IMR-90 (cell line): ENCODE measurements at regions not wholly inside any gene's neighbourhood (a gene's known extent, or its start where the extent isn't known, plus 50 kb on each side); places are given as distances from the start of the nearest gene placed in this dataset.

ENCODE experiments used
- ATAC-seq: fragments of 200-7000 bp; cut with Tn5 transposase; 2 replicates; pipeline ENCODE4 v1.9.1; 2020; ENCODE audit warnings: low read depth, mild to moderate bottlenecking, moderate library complexity
- BruUV-seq: library from RNA; stranded (reverse); fragments of 400-500 nt; replicated peaks from 2 replicates; lab custom pipeline; 2021; lab: Mats Ljungman, UMichigan
- CTCF ChIA-PET: fragments of 300-600 bp; formaldehyde crosslinking; extraction: SDS; loops from one replicate; lab custom pipeline; 2021; ENCODE audit warnings: antibody characterized with exemption; lab: Yijun Ruan, JAX
- POLR2A ChIA-PET: fragments of 300-600 bp; sonication (Branson Sonifier 250); formaldehyde crosslinking; loops from one replicate; lab custom pipeline; 2022; ENCODE audit warnings: antibody characterized with exemption; ENCODE audit not compliant: unreplicated experiment; lab: Charles Lee
- DNase-seq: peaks from one replicate; pipeline ENCODE4 v3.0.0; 2013
- H2AFZ ChIP-seq: replicated peaks from 2 replicates; pipeline ENCODE3; 2013; ENCODE audit warnings: low read length, mild to moderate bottlenecking; ENCODE audit not compliant: poor library complexity
- H2AK5ac ChIP-seq: 2 replicates; pipeline ENCODE4 v1.6.1; 2013; ENCODE audit warnings: low read depth, low read length, inconsistent platforms
- H2AK9ac ChIP-seq: replicated peaks from 2 replicates; pipeline ENCODE3; 2013; ENCODE audit warnings: mild to moderate bottlenecking, low read depth, low read length, moderate library complexity; ENCODE audit not compliant: poor library complexity
- H2BK120ac ChIP-seq: 2 replicates; pipeline ENCODE4 v1.6.1; 2013; ENCODE audit warnings: low read depth, low read length, inconsistent platforms
- H2BK15ac ChIP-seq: 3 replicates; pipeline ENCODE4 v1.6.1; 2013; ENCODE audit warnings: low read depth, low read length, inconsistent platforms
- H2BK20ac ChIP-seq: 2 replicates; pipeline ENCODE4 v1.6.1; 2013; ENCODE audit warnings: low read depth, mild to moderate bottlenecking, inconsistent platforms, low read length, moderate library complexity
- H2BK5ac ChIP-seq: 2 replicates; pipeline ENCODE4 v1.6.1; 2013; ENCODE audit warnings: mild to moderate bottlenecking, low read depth, low read length, inconsistent platforms; ENCODE audit not compliant: poor library complexity, severe bottlenecking
- H3K14ac ChIP-seq: replicated peaks from 2 replicates; pipeline ENCODE4 v1.6.1; 2013; ENCODE audit warnings: low read depth, low read length, inconsistent platforms
- H3K18ac ChIP-seq: 2 replicates; pipeline ENCODE4 v1.6.1; 2013; ENCODE audit warnings: low read depth, low read length, control low read depth
- H3K23ac ChIP-seq: 2 replicates; pipeline ENCODE4 v1.6.1; 2013; ENCODE audit warnings: low read depth, low read length, inconsistent platforms
- H3K27ac ChIP-seq: 2 replicates; pipeline ENCODE4 v1.5.1; 2013; ENCODE audit warnings: mild to moderate bottlenecking, control low read depth, low read length; ENCODE audit not compliant: insufficient read depth
- H3K27me3 ChIP-seq: 2 replicates; pipeline ENCODE4 v1.6.1; 2013; ENCODE audit warnings: low read length; ENCODE audit not compliant: control insufficient read depth, insufficient read depth
- H3K36me3 ChIP-seq: 2 replicates; pipeline ENCODE4 v1.6.1; 2013; ENCODE audit warnings: low read length, mixed read lengths; ENCODE audit not compliant: control insufficient read depth, insufficient read depth
- H3K4ac ChIP-seq: 2 replicates; pipeline ENCODE4 v1.6.1; 2013; ENCODE audit warnings: low read depth, low read length, inconsistent platforms
- H3K4me1 ChIP-seq: 2 replicates; pipeline ENCODE4 v1.6.1; 2013; ENCODE audit warnings: low read length, mixed read lengths; ENCODE audit not compliant: control insufficient read depth, insufficient read depth
- H3K4me2 ChIP-seq: 2 replicates; pipeline ENCODE4 v1.6.1; 2013; ENCODE audit warnings: low read depth, mild to moderate bottlenecking, control low read depth, low read length, moderate library complexity
- H3K4me3 ChIP-seq: 2 replicates; pipeline ENCODE4 v1.5.1; 2013; ENCODE audit warnings: low read depth, mild to moderate bottlenecking, control low read depth, low read length, moderate library complexity; ENCODE audit not compliant: insufficient read depth
- H3K56ac ChIP-seq: 2 replicates; pipeline ENCODE4 v1.6.1; 2013; ENCODE audit warnings: low read length, inconsistent platforms; ENCODE audit not compliant: insufficient read depth; ENCODE audit errors: extremely low read depth
- H3K79me1 ChIP-seq, 2 experiments: 2 replicates each; pipeline ENCODE4 v1.6.1; 2013; ENCODE audit warnings: low read length in 2 of 2, inconsistent platforms in 1 of 2, low read depth in 1 of 2
- H3K9ac ChIP-seq: 2 replicates; pipeline ENCODE4 v1.6.1; 2013; ENCODE audit warnings: low read depth, low read length, control low read depth
- H3K9me1 ChIP-seq: 2 replicates; pipeline ENCODE4 v1.6.1; 2013; ENCODE audit warnings: low read length, inconsistent platforms; ENCODE audit not compliant: insufficient read depth
- H3K9me3 ChIP-seq: 2 replicates; pipeline ENCODE4 v1.6.1; 2013; ENCODE audit warnings: low read length; ENCODE audit not compliant: control insufficient read depth, insufficient read depth
- H4K20me1 ChIP-seq: 2 replicates; pipeline ENCODE4 v1.6.1; 2013; ENCODE audit warnings: low read length, inconsistent platforms; ENCODE audit not compliant: insufficient read depth
- H4K5ac ChIP-seq: 2 replicates; pipeline ENCODE4 v1.6.1; 2013; ENCODE audit warnings: mild to moderate bottlenecking, low read depth, low read length, control low read depth
- H4K8ac ChIP-seq, 2 experiments: 2 replicates each; pipeline ENCODE4 v1.6.1; 2013; ENCODE audit warnings: low read depth in 2 of 2, low read length in 2 of 2, control low read depth in 1 of 2, inconsistent platforms in 1 of 2
- H4K91ac ChIP-seq: 2 replicates; pipeline ENCODE4 v1.6.1; 2013; ENCODE audit warnings: low read depth, low read length, inconsistent platforms; ENCODE audit not compliant: insufficient read depth
- BHLHE40 ChIP-seq: fragments of 150-350 bp; IDR thresholded peaks from 2 replicates; pipeline ENCODE4 v1.6.1; 2016; ENCODE audit warnings: mild to moderate bottlenecking, low read depth, low read length
- CEBPB ChIP-seq: IDR thresholded peaks from 2 replicates; pipeline ENCODE4 v1.6.1; 2012; ENCODE audit warnings: low read depth, low read length, improper control_type of control experiment
- CHD1 ChIP-seq: IDR thresholded peaks from 2 replicates; pipeline ENCODE4 v1.6.1; 2012; ENCODE audit warnings: low read depth, low read length, improper control_type of control experiment
- FOS ChIP-seq: fragments of 150-350 bp; IDR thresholded peaks from 2 replicates; pipeline ENCODE4 v1.6.1; 2016; ENCODE audit warnings: low read depth, low read length
- MAFK ChIP-seq: IDR thresholded peaks from 2 replicates; pipeline ENCODE4 v1.6.1; 2012; ENCODE audit warnings: low read depth, low read length, improper control_type of control experiment
- MAZ ChIP-seq: IDR thresholded peaks from 2 replicates; pipeline ENCODE4 v1.6.1; 2012; ENCODE audit warnings: low read depth, mild to moderate bottlenecking, low read length, improper control_type of control experiment, moderate library complexity, borderline replicate concordance
- MXI1 ChIP-seq: IDR thresholded peaks from 2 replicates; pipeline ENCODE4 v1.6.1; 2012; ENCODE audit warnings: low read depth, mild to moderate bottlenecking, low read length, moderate library complexity, borderline replicate concordance
- NFE2L2 ChIP-seq: fragments of 150-350 bp; IDR thresholded peaks from 2 replicates; pipeline ENCODE4 v1.6.1; 2016; ENCODE audit warnings: low read depth, mild to moderate bottlenecking, low read length
- POLR2A ChIP-seq: IDR thresholded peaks from 2 replicates; pipeline ENCODE4 v1.6.1; 2012; ENCODE audit warnings: mild to moderate bottlenecking, low read depth, low read length
- RAD21 ChIP-seq: IDR thresholded peaks from 2 replicates; pipeline ENCODE4 v1.6.1; 2012; ENCODE audit warnings: low read length, improper control_type of control experiment
- RCOR1 ChIP-seq: IDR thresholded peaks from 2 replicates; pipeline ENCODE4 v1.6.1; 2012; ENCODE audit warnings: mild to moderate bottlenecking, low read length, improper control_type of control experiment; ENCODE audit not compliant: insufficient replicate concordance
- RFX5 ChIP-seq: IDR thresholded peaks from 2 replicates; pipeline ENCODE4 v1.8.0; 2012; ENCODE audit warnings: low read depth, mild to moderate bottlenecking, low read length, moderate library complexity
- SMC3 ChIP-seq: fragments of 150-350 bp; IDR thresholded peaks from 2 replicates; pipeline ENCODE4 v1.6.1; 2016; ENCODE audit warnings: low read depth, mild to moderate bottlenecking, antibody characterized with exemption, low read length, moderate library complexity
- WGBS, 2 experiments: methylation state at CpG; one replicate each; pipeline versions ENCODE4 v1.1.5 to v1.1.7; 2013; ENCODE audit warnings: missing lambda C conversion rate in 2 of 2; ENCODE audit not compliant: insufficient read length in 1 of 2; ENCODE audit errors: extremely low coverage in 2 of 2; 5-methylcytosine and 5-hydroxymethylcytosine counted together
- dilution Hi-C: fragments of 300-500 bp; cut with HindIII; formaldehyde crosslinking; loops from one replicate; pipeline ENCODE4 v1.14.3; 2018; ENCODE audit warnings: low sequenced_read_pairs; ENCODE audit not compliant: unreplicated experiment
- in situ Hi-C: fragments of 300-500 bp; cut with MboI; formaldehyde crosslinking; loops from 3 replicates; pipeline ENCODE4 v1.14.3; 2019; ENCODE audit warnings: low sequenced_read_pairs, inconsistent platforms, mixed read lengths
- intact Hi-C: fragments of 100-400 bp; cut with micrococcal nuclease; formaldehyde crosslinking; loops from 2 replicates; pipeline ENCODE4 v1.10.0; 2022
- TF ChIP-seq, protein P1 (sequence below): conservative IDR thresholded peaks from 2 replicates; pipeline ENCODE4 v1.5.1; 2012; ENCODE audit warnings: mild to moderate bottlenecking, low read depth, low read length, improper control_type of control experiment
- TF ChIP-seq, protein P2 (sequence below): fragments of 150-350 bp; IDR thresholded peaks from 2 replicates; pipeline ENCODE4 v1.6.1; 2017; ENCODE audit warnings: mild to moderate bottlenecking, antibody characterized with exemption, low read length, low read depth

DNA sequence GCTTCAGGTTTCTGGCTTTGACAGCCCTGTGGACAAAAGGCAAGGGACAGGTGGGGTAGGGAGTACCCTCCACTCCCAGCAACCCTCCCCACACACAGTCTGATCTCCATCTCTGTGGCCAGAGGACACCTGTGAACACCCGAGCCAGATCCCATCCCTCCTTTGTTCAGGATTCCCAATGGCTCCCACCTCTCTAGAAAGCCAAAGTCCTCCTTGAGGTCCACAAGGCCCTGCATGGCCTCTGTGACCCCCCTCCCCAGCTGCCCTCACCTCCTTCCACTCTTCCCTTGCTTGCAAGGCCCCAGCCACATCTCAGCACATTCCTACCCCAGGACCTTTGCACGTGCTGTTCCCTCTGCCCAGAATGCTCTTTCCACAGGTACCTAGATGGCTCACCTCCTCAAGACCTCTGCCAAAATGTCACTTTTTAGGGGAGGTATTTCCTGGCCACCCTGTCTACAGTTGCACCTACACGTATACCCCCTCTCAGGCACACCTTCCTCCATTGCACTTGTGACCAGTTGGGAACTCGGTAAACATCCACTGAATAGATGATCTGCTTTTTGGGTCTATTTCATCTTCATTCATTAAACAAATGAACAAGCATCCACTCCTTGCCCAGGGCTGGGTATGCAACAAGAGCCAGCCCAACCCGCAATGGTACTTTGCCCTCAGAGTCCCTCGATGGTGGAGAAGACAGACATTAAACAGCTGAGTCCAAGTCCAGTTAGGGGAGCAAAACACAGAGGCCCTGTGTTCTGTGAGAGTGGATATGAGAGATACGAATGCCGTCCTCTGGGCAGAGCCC lies 107.0 kb downstream of the CRLF3 start:
- in situ Hi-C loops (loop anchor here (5.0 to 25.0 kb wide), 2 partner anchors 240 to 405 kb away; partner anchors contain the start of gene GOSR1), dilution Hi-C loops (no loop called here), intact Hi-C loops (no loop called here)
- H4K8ac ChIP-seq, result no peak overlapping the region
- H3K36me3 ChIP-seq, result no peaks in the 10 kb centered on the region
- no peak overlapping the region for H3K23ac ChIP-seq
- H2BK120ac ChIP-seq, result no peak overlapping the region
- peaks cover 22% of the 10 kb centered on the region for H4K20me1 ChIP-seq
- H2AK9ac ChIP-seq, result no peak overlapping the region
- no peak overlapping the region for H3K4ac ChIP-seq
- H3K14ac ChIP-seq, result no peak overlapping the region
- no peaks in the 10 kb centered on the region for H3K9me3 ChIP-seq
- no peak overlapping the region for H2AFZ ChIP-seq
- H2BK5ac ChIP-seq, result no peak overlapping the region
- no peak overlapping the region for H4K5ac ChIP-seq
- ATAC-seq, result no peak
- no peak overlapping the region for H3K27ac ChIP-seq
- CTCF ChIA-PET, result no interaction called here
- H3K4me1 ChIP-seq, result no peaks in the 10 kb centered on the region
- no peak overlapping the region for H3K56ac ChIP-seq
- H3K9me1 ChIP-seq, result no peaks in the 10 kb centered on the region
- H4K91ac ChIP-seq, result no peak overlapping the region
- peaks cover 6 to 25% of the 10 kb centered on the region in 2 experiments for H3K79me1 ChIP-seq
- H2BK20ac ChIP-seq, result no peak overlapping the region
- no peak overlapping the region for H2BK15ac ChIP-seq
- WGBS, 2 experiments, result 100% methylated on average over 2 of the region's 8 CpGs; no CpG with 5 or more reads in 1 of the 2 experiments
- POLR2A ChIA-PET, result no interaction called here
- no peaks in the 10 kb centered on the region for H3K27me3 ChIP-seq
- no peak overlapping the region for H3K4me3 ChIP-seq
- no peak overlapping the region for H3K18ac ChIP-seq
- no peak overlapping the region for H3K9ac ChIP-seq
- DNase-seq, result no peak
- H3K4me2 ChIP-seq, result no peak overlapping the region
- TF ChIP-seq, protein P1, sequence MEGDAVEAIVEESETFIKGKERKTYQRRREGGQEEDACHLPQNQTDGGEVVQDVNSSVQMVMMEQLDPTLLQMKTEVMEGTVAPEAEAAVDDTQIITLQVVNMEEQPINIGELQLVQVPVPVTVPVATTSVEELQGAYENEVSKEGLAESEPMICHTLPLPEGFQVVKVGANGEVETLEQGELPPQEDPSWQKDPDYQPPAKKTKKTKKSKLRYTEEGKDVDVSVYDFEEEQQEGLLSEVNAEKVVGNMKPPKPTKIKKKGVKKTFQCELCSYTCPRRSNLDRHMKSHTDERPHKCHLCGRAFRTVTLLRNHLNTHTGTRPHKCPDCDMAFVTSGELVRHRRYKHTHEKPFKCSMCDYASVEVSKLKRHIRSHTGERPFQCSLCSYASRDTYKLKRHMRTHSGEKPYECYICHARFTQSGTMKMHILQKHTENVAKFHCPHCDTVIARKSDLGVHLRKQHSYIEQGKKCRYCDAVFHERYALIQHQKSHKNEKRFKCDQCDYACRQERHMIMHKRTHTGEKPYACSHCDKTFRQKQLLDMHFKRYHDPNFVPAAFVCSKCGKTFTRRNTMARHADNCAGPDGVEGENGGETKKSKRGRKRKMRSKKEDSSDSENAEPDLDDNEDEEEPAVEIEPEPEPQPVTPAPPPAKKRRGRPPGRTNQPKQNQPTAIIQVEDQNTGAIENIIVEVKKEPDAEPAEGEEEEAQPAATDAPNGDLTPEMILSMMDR, result no peak
- TF ChIP-seq FOS (no peak), MAFK (no peak), RAD21 (no peak), POLR2A (no peak), RCOR1 (no peak), RFX5 (no peak), SMC3 (no peak), CEBPB (no peak), MXI1 (no peak), NFE2L2 (no peak), MAZ (no peak), BHLHE40 (no peak), CHD1 (no peak)
- TF ChIP-seq, protein P2, sequence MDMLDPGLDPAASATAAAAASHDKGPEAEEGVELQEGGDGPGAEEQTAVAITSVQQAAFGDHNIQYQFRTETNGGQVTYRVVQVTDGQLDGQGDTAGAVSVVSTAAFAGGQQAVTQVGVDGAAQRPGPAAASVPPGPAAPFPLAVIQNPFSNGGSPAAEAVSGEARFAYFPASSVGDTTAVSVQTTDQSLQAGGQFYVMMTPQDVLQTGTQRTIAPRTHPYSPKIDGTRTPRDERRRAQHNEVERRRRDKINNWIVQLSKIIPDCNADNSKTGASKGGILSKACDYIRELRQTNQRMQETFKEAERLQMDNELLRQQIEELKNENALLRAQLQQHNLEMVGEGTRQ, result no peak
- BruUV-seq, result no TSS peak
- no peak overlapping the region for H2AK5ac ChIP-seq
